GM19324 (cell line): ENCODE measurements at regions not wholly inside any gene's neighbourhood (a gene's known extent, or its start where the extent isn't known, plus 50 kb on each side); places are given as distances from the start of the nearest gene placed in this dataset.
A peak's percentile ranks its signal among the peaks of the same experiment; 100 is the strongest.
"Not testable (repeated sequence)": the region's sequence is repeated elsewhere in the genome, so short reads cannot be mapped to it uniquely, and the experiment has no call there.

Source experiments
- ATAC-seq: cut with Tn5 transposase; IDR thresholded peaks from one replicate; pipeline ENCODE4 v1.9.1; 2021; ENCODE audit warnings: mild to moderate bottlenecking, moderate library complexity; ENCODE audit not compliant: unreplicated experiment, low FRiP score

- ATAC-seq: no peak
These were observed 166.7 kb downstream of the ZNF621 start for GRCh38 chr3:40691452-40691861.

GRCh38 chr3:40695848-40696247 lies 171.1 kb downstream of the ZNF621 start:
- ATAC-seq: no peak

GRCh38 chr3:40698611-40699010 lies 173.9 kb downstream of the ZNF621 start:
- ATAC-seq: not testable (repeated sequence)

- no peak for ATAC-seq
These were observed 176.3 kb downstream of the ZNF621 start for GRCh38 chr3:40701016-40701588.

GRCh38 chr3:40704224-40704623 lies 179.5 kb downstream of the ZNF621 start:
- ATAC-seq: no peak

- ATAC-seq: no peak
These were observed 180.9 kb downstream of the ZNF621 start for GRCh38 chr3:40705663-40706062.

- ATAC-seq: no peak
These were observed 188.5 kb downstream of the ZNF621 start for GRCh38 chr3:40713306-40713705.

- no peak for ATAC-seq
These were observed 189.0 kb downstream of the ZNF621 start for GRCh38 chr3:40713795-40714194.

GRCh38 chr3:40714771-40715345 lies 190.1 kb downstream of the ZNF621 start:
- no peak for ATAC-seq

GRCh38 chr3:40715551-40715950 lies 190.8 kb downstream of the ZNF621 start:
- no peak for ATAC-seq

GRCh38 chr3:40717471-40717870 lies 192.7 kb downstream of the ZNF621 start:
- no peak for ATAC-seq

GRCh38 chr3:40718209-40718608 lies 193.4 kb downstream of the ZNF621 start:
- peak; percentile 16 for ATAC-seq

GRCh38 chr3:40718681-40719080 lies 193.9 kb downstream of the ZNF621 start:
- peak; percentile 86 for ATAC-seq

GRCh38 chr3:40719660-40720287 lies 195.0 kb downstream of the ZNF621 start:
- no peak for ATAC-seq

GRCh38 chr3:40720341-40720740 lies 195.6 kb downstream of the ZNF621 start:
- no peak for ATAC-seq

GRCh38 chr3:40720863-40721262 lies 196.1 kb downstream of the ZNF621 start:
- no peak for ATAC-seq

- ATAC-seq: no peak
These were observed 198.4 kb downstream of the ZNF621 start for GRCh38 chr3:40723083-40723660.

GRCh38 chr3:40725031-40725430 lies 200.3 kb downstream of the ZNF621 start:
- ATAC-seq: no peak

GRCh38 chr3:40731445-40731844 lies 206.7 kb downstream of the ZNF621 start:
- no peak for ATAC-seq

- no peak for ATAC-seq
These were observed 212.2 kb downstream of the ZNF621 start for GRCh38 chr3:40736943-40737342.

- no peak for ATAC-seq
These were observed 212.6 kb downstream of the ZNF621 start for GRCh38 chr3:40737343-40737742.

- no peak for ATAC-seq
These were observed 215.2 kb downstream of the ZNF621 start for GRCh38 chr3:40739971-40740370.
